ENCODE measurements at regions not wholly inside any gene's neighbourhood (a gene's known extent, or its start where the extent isn't known, plus 50 kb on each side); places are given as distances from the start of the nearest gene placed in this dataset.

DNA sequence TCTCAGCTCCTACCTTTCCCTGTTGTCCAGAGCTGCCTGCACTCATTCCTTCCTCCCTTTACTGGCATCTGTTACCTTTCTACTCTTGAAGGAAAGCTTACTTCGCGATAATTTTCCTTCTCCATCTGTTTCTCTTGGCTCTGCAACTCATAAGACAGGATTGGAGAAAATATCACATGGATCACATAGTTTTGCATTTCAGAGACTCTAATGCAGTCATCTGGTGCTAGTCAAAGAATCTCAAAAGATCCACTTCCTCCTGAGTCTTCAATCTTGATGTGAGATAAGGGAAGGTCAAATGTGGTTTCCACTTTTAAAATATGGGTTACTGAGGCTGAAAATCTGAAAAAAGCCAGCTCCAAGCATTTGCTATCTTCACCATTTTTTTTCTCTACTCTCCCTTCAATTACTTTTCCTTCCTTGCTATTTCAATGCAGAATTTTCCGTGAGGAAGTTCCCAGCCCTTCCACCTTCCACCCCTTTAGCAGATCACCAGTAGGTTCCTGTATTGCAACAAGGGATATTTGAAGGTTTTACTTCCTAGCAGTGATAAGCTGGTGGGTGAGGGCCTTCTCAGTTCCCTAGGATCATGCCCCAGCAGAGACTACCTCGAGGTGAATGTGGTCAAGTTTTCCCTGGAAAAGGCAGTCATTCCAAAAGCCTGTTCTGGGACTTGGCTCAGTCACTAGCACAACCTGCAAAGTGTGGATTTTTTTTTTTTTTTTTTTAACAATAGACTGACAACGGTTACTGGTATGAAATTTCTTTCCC lies 62.8 kb upstream of the LRRC1 start:
- TF ChIP-seq, protein P1, sequence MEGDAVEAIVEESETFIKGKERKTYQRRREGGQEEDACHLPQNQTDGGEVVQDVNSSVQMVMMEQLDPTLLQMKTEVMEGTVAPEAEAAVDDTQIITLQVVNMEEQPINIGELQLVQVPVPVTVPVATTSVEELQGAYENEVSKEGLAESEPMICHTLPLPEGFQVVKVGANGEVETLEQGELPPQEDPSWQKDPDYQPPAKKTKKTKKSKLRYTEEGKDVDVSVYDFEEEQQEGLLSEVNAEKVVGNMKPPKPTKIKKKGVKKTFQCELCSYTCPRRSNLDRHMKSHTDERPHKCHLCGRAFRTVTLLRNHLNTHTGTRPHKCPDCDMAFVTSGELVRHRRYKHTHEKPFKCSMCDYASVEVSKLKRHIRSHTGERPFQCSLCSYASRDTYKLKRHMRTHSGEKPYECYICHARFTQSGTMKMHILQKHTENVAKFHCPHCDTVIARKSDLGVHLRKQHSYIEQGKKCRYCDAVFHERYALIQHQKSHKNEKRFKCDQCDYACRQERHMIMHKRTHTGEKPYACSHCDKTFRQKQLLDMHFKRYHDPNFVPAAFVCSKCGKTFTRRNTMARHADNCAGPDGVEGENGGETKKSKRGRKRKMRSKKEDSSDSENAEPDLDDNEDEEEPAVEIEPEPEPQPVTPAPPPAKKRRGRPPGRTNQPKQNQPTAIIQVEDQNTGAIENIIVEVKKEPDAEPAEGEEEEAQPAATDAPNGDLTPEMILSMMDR (IDR thresholded peaks at IDR 0.05): no peak
- Histone ChIP-seq H3K4me1 (peaks cover 6% of the 10 kb centered on the region), H3K4me3 (no peak overlapping the region), H3K27me3 (no peaks in the 10 kb centered on the region), H3K36me3 (no peaks in the 10 kb centered on the region), H3K27ac (no peak overlapping the region), H3K9me3 (no peaks in the 10 kb centered on the region)
- intact Hi-C loops (cut with DNase I): no loop called here
- ATAC-seq: no peak
- no peak for DNase-seq

DNA sequence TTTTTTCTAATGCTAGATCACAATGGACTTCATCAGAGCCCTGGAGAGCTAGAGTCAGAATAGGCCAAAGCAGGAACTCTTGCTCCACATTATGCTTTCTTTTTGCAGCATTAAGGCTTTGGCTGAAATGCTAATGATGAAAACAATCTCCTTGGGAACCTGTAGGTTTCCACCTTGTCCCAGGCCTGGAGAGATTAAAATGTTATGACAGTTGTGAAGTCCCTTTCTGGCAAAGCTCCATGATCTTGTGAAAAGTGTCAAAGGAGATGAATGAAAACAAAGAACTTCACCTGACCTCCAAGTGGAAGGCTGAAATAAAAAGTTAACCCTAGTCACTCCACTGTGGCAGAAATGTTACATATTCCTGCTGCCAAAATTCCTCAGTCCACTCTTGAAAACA lies 64.0 kb upstream of the LRRC1 start:
- intact Hi-C loops (cut with DNase I): no loop called here
- no peaks in the 10 kb centered on the region for H3K36me3 ChIP-seq
- TF ChIP-seq, protein P1 (IDR thresholded peaks at IDR 0.05): no peak
- peaks cover 6% of the 10 kb centered on the region for H3K4me1 ChIP-seq
- DNase-seq: no peak
- H3K4me3 ChIP-seq: no peak overlapping the region
- no peaks in the 10 kb centered on the region for H3K27me3 ChIP-seq
- ATAC-seq: no peak
- H3K27ac ChIP-seq: no peak overlapping the region
- H3K9me3 ChIP-seq: no peaks in the 10 kb centered on the region

DNA sequence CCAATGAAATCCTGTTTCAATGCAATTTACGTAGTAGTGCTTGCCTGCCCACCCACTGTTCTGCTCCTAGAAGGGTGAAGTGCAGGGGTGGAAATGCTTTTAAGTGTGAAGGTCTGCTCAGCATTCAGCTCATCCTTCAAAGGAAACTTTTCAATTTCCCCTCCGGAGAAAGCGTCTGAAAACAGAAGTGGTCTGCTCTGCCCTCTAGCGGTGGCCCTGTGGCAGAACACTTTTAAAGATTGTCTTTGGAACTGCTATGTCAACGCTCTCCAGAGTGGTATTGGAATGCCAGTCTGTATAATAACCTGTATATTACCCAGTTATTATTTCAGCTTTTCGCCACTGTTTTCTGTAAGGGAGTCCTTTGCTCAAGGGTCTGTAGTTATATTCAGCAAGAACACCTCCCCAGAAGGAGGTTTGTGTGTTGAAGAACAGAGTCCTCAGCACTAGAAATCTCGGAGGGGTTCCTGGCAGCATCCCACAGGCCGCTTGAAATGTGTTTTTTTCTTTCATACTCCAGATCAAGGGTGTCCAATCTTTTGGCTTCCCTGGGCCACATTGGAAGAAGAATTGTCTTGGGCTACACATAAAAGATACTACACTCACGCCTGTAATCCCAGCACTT lies 63.1 kb upstream of the KLHL31 start:
- H3K9me3 ChIP-seq: no peaks in the 10 kb centered on the region
- TF ChIP-seq, protein P1 (IDR thresholded peaks at IDR 0.05): peak; percentile 96
- no peaks in the 10 kb centered on the region for H3K27me3 ChIP-seq
- peak overlapping the region; percentile 11 for H3K4me3 ChIP-seq
- no peak for DNase-seq
- intact Hi-C loops (cut with DNase I): loop anchor here (10.0 kb wide), 1 partner anchor 234 kb away; no protein-coding TSS in a partner anchor
- H3K4me1 ChIP-seq: no peaks in the 10 kb centered on the region
- ATAC-seq: peak; percentile 83
- no peak overlapping the region for H3K27ac ChIP-seq
- no peaks in the 10 kb centered on the region for H3K36me3 ChIP-seq

DNA sequence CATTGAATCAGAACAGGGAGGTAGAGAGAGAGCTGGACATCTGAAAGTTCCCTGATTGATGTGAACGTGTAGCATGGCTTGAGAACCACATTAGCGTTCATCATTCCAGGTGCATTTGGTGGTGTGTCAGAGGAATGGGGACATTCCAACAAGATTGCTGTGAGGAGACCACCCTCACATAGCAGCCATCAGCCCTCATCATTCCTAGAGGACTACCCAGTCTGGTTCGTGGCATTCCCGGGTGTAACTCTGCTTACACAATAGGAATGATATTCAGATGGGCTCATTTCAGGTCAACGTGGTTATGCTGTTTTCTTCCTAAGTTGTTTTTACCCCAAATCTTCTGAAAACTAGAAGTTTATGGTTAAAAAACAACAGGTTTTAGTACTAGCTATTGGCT lies 62.2 kb upstream of the KLHL31 start:
- no peaks in the 10 kb centered on the region for H3K27me3 ChIP-seq
- ATAC-seq (no peak), DNase-seq (no peak)
- H3K27ac ChIP-seq: no peak overlapping the region
- H3K9me3 ChIP-seq: no peaks in the 10 kb centered on the region
- no peaks in the 10 kb centered on the region for H3K4me1 ChIP-seq
- H3K4me3 ChIP-seq: no peak overlapping the region
- H3K36me3 ChIP-seq: no peaks in the 10 kb centered on the region
- TF ChIP-seq, protein P1 (IDR thresholded peaks at IDR 0.05): no peak
- intact Hi-C loops (cut with DNase I): loop anchor here (10.0 kb wide), 1 partner anchor 233 kb away; no protein-coding TSS in a partner anchor

DNA sequence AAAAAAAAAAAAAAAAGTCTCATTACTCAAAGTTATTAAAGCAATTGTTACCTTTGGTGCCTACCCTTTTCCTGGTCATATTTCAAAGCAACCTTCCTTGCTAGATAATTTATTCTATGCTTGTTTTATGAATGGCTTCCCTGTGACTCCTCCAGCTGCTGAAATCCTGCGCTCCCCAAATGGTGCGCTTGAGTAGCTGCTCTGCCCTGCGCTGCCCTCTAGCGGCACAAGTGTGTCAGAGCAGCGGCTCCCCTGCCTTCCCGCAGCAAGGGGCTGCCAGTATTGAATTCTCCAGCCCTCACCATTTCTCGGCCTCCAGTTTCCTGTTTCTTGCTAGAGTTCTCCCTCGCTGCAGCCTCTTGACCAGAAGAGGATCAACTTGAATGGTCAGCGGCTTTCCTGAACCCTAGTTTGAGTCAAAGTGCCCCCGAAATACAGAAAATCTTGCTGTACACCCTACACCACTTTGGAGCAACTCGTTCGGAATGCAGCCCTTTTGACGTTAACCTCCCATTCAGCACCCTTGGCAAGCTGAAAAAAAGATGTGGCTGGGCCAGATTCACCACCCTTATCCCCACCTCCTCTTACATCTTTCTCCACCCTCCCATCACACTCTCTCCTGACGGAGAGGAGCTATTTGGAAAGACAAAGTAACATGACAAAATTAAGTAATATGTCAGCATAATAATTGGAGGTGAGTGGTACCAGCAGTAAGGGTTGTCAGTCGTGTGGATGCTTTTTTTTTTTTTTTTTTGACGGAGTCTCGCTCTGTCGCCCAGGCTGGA lies 60.4 kb upstream of the KLHL31 start:
- intact Hi-C loops (cut with DNase I): loop anchor here (10.0 kb wide), 1 partner anchor 231 kb away; no protein-coding TSS in a partner anchor

More for the DNA sequence above, 60.4 kb upstream of the KLHL31 start:
- Histone ChIP-seq H3K27ac (no peak overlapping the region), H3K4me3 (no peak overlapping the region), H3K4me1 (no peaks in the 10 kb centered on the region), H3K36me3 (no peaks in the 10 kb centered on the region), H3K9me3 (no peaks in the 10 kb centered on the region), H3K27me3 (no peaks in the 10 kb centered on the region)
- TF ChIP-seq, protein P1 (IDR thresholded peaks at IDR 0.05): peak; percentile 99
- ATAC-seq: peak; percentile 95
- peak; percentile 87 for DNase-seq

Measured in upper lobe of right lung (tissue), 1 donor.